SW 1271 (cell line): ENCODE measurements at regions not wholly inside any gene's neighbourhood (a gene's known extent, or its start where the extent isn't known, plus 50 kb on each side); places are given as distances from the start of the nearest gene placed in this dataset.
"Not testable (repeated sequence)": the region's sequence is repeated elsewhere in the genome, so short reads cannot be mapped to it uniquely, and the experiment has no call there.

Experiments used
- DNase-seq, 2 experiments: peaks; one replicate each; lab custom pipeline; 2025; lab: John Stamatoyannopoulos, UW

DNA sequence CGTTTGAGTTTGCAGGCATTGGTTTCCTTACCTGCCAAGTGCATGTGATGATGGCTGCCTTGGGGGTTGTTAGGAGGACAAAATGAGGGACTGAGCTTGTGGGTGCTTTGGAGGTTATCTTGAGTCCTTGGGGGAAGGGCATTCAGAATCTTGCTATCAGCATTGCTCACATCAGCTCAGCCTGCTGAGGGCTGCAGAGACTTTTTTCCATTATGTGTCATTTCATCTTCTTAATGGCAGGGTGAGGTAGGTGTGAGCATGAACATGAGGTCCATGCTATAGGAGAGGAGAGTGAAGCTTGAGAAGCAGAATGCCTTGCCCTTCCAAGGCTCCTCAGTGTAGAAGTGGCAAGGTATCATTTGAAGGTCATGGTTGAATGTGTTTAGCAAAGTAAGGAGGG, 112.3 kb downstream of the MIAT start:
- no peak for DNase-seq

GRCh38 chr22:26770624-26771023, 113.2 kb downstream of the MIAT start:
- DNase-seq, result no peak

DNA sequence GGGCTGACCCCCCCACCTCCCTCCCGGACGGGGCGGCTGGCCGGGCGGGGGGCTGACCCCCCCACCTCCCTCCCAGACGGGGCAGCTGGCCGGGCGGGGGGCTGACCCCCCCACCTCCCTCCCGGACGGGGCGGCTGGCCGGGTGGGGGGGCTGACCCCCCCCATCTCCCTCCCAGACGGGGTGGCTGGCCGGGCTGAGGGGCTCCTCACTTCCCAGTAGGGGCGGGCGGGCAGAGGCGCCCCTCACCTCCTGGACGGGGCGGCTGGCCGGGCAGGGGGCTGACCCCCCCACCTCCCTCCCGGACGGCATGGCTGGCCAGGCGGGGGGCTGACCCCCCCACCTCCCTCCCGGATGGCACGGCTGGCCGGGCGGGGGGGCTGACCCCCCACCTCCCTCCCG, 115.7 kb downstream of the MIAT start:
- DNase-seq, result not testable (repeated sequence)

DNA sequence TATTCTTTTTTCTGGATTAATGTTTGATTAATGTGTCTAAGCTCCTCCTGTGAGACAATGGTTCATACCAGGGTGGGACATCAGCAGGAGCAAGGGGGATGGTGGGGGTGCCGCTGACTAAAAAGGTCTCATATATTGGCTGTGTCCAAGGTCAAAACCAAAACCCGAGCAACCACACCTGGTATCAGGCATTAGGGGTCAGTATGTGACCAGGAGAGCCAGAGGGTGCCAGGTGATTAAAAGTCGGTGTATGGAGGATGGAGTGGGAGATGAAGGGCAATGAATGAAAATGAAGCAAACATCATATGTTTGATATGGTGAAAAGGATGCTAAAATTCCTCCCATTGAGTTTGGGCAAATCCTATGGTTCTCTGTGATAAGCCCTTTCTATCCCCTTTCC, 118.0 kb downstream of the MIAT start:
- DNase-seq, result no peak

DNA sequence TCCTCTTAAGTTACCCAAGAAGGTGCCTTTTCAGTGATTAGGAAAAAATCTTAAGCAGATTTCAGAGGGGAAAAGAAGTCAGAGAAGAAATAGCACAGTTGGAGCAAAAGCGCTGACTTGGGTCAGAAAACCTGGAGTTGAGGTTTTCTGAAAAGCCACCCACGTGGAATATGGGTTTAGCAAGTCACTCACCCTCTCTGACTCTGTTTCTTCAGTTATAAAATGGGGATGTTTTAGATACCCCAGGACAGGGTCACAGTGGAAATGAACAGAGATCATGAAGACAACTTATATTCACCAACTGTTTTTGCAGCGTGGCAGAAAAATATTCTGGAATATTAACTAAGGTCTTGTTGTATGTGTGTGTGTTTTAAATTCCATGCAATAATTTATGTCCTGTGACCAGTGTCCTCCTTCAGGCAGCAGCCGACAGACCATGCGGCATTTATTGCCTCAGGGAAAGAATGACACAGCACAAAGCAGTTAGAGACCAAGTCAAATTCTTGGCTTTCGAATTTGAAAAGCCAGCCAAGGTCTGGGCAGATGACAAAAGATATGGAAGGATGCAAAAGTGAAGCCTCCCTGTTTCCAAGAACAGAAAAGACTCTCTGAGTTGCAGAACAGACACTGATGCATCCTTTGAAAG, 119.9 kb downstream of the MIAT start:
- DNase-seq, result no peak

DNA sequence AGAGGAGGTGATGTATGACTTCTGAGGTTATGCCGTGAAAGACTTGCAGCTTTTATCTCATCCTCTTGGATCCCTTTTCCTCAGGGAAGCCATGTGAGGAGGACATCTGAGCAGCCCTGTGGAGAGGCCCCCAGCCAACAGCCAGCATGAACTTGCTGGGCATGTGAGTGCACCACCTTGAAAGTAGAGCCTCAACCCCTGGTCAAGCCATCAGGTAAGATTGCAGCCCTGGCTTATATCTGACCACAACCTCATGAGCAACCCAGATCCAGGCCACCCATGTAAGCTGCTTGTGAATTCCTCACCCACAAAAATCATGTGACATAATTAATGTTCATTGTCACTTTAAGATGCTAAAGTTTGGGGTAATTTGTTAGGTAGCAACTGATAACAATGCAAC, 121.0 kb downstream of the MIAT start:
- no peak for DNase-seq

- DNase-seq, result no peak
These were observed 121.7 kb downstream of the MIAT start for GRCh38 chr22:26779108-26779507.

- no peak for DNase-seq
These were observed 122.5 kb downstream of the MIAT start for GRCh38 chr22:26779929-26780328.

DNA sequence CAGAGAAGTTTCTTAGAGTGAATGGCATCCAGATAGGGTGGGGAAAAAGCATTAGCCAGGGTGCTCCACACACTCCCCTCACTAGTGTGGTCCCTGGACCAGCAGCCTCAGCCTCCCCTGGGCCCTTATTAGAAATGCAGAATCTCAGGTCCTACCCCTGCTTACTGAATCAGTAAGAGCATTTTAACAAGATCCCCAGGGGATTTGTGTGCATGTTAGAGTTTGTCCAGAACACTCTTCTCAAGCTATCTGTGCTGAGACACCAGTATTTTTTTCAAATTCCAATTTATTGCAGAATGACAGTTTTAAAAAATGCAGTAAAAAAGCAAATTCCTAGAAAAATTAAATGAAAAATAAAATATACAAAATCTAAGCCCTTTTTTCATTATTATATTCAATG, 123.1 kb downstream of the MIAT start:
- DNase-seq, result no peak

- no peak for DNase-seq
These were observed 123.7 kb downstream of the MIAT start for GRCh38 chr22:26781062-26781461.

DNA sequence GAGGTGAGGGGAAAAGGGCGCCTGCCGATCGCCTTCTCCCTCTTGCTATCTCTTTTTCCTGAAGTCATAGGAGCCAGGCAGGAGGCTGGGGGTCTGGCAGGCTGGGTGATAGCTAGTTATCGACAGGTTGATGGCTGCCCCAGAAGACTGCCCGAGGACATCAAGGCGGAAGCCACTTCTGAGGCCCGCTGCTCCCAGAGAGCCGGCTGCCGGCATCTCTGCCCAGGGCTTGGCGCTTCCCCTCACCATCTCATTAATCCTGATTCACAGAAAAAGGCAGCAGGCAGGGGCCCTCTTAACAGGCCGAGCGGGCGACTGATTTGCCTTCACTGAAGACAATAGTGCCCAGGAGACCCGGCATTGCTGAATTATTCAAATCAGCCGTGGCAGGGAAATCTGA, 124.2 kb downstream of the MIAT start:
- DNase-seq, result no peak

- DNase-seq, result no peak
These were observed 126.5 kb downstream of the MIAT start for GRCh38 chr22:26783885-26784284.

GRCh38 chr22:26784772-26785171, 127.4 kb downstream of the MIAT start:
- no peak for DNase-seq

- no peak for DNase-seq
These were observed 128.5 kb downstream of the MIAT start for GRCh38 chr22:26785932-26786331.

- DNase-seq, result no peak
These were observed 129.0 kb downstream of the MIAT start for GRCh38 chr22:26786398-26786797.

GRCh38 chr22:26789951-26790350, 132.6 kb downstream of the MIAT start:
- no peak for DNase-seq

DNA sequence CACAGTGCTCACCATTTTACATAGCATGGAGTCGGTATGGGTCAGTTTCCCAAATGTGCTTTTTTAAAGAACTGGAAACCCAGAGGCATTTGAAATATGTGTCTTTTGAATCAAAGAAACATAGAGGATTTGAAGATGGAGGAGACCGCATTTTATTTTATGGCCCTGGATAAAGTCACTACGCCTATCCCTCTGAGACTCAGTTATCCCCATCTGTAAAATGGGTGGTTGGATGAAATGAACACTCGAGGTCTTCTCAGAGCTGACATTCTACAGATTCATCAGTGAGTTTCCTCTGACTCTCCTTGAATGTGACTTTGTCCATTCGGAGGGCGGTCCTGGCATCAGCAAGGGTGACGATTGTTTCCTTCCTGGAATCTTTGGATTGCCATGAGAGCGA, 135.1 kb downstream of the MIAT start:
- DNase-seq, result no peak

GRCh38 chr22:26796785-26797184, 139.4 kb downstream of the MIAT start:
- no peak for DNase-seq

- DNase-seq, result no peak
These were observed 140.5 kb downstream of the MIAT start for GRCh38 chr22:26797910-26798309.

- no peak for DNase-seq
These were observed 141.2 kb downstream of the MIAT start for GRCh38 chr22:26798462-26799065.

DNA sequence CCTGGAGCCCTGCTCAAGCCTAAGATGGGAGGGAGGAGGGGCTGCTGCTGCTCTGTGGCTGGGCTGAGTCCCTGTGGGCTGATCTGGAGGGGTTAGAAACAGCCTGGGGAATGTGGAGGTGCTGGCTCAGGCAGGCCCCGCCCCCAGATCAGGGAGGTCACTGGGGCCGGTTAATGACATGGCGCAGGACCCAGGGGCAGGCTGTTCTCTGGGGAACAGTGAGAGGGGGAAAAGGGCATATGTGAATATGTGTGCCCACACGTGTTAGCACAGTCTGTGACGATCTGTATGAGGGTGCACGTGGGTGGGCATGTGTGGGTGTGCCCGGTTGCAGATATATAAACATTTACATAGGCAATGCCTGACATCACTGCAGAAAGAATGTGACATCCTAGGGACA, 143.5 kb downstream of the MIAT start:
- DNase-seq, result no peak

- DNase-seq, result no peak
These were observed 144.1 kb downstream of the MIAT start for GRCh38 chr22:26801449-26801848.

DNA sequence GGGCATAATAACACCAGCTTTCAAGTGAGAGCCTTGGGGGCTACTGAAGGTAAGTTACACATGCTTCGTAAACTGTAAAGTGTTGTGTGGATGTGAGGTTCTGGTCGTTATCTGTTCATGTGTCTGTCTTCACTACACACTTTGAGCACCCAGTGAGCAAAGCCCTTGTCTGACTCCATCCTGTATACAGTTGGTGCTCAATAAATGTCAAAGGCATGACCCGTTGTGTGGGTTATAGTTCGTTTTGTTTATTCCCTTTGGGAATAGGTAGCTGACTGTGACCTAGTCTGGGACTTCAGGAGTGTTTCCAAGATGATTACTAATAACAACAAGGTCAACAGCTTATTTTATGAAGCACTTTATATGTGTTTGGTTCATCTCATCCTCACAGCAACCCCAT, 146.9 kb downstream of the MIAT start:
- no peak for DNase-seq

- no peak for DNase-seq
These were observed 147.6 kb downstream of the MIAT start for GRCh38 chr22:26804911-26805539.
